ENCODE measurements at regions not wholly inside any gene's neighbourhood (a gene's known extent, or its start where the extent isn't known, plus 50 kb on each side); places are given as distances from the start of the nearest gene placed in this dataset.
A peak's percentile ranks its signal among the peaks of the same experiment; 100 is the strongest.
"Not testable (repeated sequence)": the region's sequence is repeated elsewhere in the genome, so short reads cannot be mapped to it uniquely, and the experiment has no call there.

- DNase-seq: no peak
Observed at GRCh38 chr3:72032441-72033135, 247.6 kb upstream of the PROK2 start.

DNA sequence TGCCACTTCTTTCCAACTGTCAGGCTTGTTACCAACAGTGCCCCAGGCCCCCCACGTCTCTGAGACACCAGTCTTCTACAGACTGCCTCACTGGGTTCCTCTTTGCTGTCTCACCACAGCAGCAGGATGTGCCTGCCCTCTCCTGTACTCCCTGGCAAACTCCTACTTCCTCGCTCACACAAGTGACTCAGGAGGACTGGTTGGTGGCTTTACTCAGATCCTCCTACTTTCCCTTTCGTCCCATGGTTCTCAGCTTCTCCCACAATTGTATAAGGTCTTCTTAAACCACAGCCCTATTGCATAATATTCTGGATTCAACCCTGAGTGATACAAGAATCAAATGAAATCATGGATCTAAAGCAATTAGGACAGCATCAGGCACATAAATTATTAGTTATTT is 246.6 kb upstream of the PROK2 start:
- peak; percentile 66 for DNase-seq

DNA sequence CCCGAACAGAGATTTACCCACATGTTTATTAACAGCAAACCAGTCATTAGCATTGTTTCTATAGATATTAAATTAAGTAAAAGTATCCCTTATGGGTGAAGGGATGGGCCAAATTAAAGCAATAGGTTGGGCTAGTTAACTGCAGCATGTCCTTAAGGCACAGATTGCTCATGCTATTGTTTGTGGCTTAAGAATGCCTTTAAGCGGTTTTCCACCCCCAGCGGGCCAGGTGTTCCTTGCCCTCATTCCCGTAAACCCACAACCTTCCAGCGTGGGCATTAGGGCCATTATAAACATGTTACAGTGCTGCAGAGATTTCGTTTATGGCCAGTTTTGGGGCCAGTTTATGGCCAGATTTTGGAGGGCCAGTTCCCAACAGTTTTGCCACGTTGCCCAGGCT is 245.3 kb upstream of the PROK2 start:
- not testable (repeated sequence) for DNase-seq

DNA sequence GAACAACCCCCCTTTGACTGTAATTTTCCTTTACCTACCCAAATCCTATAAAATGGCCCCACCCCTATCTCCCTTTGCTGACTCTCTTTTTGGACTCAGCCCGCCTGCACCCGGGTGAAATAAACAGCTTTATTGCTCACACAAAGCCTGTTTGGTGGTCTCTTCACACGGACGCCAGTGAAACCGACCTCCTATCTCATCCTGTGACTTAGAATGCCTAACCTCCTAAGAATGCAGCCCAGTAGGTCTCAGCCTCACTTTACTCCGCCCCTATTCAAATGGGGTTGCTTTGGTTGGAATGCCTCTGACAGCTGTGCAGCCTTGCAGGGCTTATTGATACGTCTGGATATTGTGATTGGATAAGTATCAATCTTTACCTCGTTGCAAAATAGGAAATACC is 243.8 kb upstream of the PROK2 start:
- DNase-seq: not testable (repeated sequence)

DNA sequence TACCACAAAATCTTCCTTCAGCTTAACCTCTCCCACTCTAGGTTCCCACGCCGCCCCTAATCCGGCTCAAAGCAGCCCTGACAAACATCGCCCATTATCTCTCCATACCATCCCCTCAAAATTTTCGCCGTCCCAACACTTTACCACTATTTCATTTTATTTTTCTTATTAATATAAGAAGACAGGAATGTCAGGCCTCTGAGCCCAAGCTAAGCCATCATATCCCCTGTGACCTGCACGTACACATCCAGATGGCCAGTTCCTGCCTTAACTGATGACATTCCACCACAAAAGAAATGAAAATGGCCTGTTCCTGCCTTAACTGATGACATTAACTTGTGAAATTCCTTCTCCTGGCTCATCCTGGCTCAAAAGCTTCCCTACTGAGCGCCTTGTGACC is 243.4 kb upstream of the PROK2 start:
- DNase-seq: not testable (repeated sequence)

DNA sequence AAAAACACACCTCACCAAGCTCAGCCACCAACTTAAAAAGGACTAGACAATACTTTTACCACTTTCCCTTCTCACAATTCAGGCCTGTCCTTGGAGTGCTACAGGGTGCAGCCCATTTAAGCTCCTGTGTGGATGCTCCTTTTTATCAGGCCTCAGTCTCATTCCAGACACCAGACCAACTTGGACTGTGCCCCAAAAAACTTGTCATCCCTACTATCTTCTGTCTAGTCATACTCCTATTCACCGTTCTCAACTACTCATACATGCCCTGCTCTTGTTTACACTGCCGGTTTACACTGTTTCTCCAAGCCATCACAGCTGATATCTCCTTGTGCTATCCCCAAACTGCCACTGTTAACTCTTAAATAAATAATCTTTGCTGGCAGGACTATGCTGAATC is 242.8 kb upstream of the PROK2 start:
- not testable (repeated sequence) for DNase-seq

DNA sequence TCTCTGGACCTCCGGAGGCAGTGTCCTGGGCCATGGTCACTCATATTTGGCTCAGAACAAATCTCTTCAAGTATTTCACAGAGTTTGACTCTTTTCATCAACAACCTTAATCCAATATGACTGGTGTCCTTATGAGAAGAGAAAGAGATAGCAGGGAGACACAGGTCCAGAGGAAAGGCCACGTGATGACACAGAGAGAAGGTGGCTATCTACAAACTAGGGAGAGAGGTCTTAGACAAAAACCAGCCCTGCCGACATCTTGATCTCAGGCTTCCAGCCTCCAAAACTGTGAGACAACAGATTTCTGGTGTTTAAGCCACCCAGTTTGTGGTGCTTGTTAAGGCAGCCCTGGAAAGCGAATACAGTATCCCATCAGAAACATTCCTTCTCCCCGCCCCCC is 237.1 kb upstream of the PROK2 start:
- no peak for DNase-seq

DNA sequence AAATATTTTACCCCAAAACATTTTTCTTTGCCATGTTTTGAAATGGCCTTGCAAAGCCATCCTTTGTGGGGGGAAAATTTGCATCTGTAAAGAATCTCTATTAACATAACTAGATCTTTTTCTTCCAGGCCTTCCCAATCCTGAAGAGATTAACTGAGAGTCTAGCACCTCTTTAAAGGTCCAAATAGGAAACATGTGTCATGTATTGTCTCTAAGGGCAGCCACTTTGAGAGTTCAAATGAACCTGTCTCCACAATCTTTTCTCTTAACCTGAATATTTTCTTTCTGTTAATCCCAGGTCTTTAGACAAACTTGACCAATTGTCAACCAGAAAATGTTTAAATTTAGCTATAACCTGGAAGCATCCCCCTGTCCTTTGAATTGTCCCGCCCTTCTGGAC is 236.6 kb upstream of the PROK2 start:
- no peak for DNase-seq

- no peak for DNase-seq
Observed at GRCh38 chr3:72018343-72018984, 233.5 kb upstream of the PROK2 start.

- DNase-seq: no peak
Observed at GRCh38 chr3:72017935-72018334, 233.0 kb upstream of the PROK2 start.

DNA sequence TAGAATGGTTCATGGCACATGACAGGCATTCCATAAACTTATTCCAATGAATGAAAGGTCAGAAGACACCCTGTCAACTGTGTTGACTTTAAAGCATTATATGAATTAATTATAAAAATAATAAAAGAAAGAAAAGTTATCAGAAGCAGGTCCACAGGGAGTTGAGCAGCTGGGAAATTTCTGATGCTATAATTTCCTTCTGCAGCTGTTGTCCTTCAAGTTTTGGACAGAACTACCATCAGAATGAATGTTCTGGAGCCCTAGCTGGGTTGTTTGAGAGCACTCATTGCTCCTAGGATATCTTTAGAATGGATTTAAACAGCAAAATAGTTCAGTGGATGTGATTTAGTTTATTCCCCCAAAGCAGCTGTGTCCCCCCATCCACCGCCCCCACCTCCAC is 232.4 kb upstream of the PROK2 start:
- DNase-seq: no peak

DNA sequence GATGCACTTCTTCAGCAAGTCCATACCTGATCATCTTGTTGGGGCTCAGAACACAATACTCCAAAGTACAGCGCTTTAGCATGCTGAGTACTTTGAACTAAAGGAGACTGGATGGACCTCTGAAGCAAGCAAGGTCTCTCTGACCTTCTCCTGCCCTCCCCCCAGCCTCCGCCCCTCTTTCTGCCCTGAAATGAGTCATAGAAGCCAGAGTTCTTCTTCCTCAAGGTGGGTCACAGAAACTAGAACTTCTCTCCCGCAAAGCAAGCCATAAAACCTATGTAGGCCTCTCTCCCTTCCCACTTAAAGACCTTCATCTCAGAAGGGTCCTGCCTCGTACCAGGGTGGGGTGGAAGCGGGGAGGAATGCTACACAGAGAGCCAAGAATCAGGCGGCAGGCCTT is 230.5 kb upstream of the PROK2 start:
- no peak for DNase-seq

DNA sequence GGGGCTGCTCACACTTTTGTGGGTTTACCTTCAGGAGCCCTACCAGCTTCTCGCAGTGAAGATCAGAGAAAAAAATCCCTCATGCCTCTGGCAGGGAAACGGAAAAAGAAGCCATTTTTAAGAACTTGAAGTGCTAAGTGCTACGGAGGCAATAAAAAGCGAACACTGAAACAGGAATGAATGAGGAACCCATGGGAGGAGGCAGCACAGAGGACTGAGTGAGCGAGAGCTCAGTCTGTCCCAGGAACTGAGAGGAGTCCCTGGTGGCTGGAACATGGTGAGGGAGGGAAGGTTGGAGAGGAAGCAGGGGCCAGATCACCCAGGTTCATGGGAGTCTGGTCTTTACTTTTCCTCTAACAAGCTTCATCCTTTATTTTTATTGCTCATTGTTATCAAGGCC is 228.1 kb upstream of the PROK2 start:
- no peak for DNase-seq

- no peak for DNase-seq
Observed at GRCh38 chr3:72012363-72012762, 227.4 kb upstream of the PROK2 start.

DNA sequence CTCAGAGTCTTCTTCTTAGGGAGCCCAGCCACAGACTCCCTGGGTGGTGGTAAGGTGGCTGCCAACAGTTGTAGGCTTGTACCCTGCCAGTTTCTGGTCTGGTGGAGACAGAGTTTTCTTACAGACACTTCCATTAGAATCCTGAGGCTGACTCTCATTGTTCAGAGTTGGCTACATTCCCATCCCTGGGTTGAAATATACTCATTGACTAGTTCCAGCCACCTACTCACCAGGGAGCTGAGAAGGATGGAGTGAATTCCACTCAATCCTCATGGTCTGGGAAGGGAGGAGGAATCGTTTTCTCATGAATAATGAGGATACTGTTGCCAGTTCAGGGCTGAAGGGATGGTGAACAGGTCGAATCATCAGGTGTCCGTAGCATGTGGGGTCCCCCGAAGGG is 226.5 kb upstream of the PROK2 start:
- DNase-seq: no peak

- DNase-seq: peak; percentile 46
Observed at GRCh38 chr3:72009851-72010443, 225.0 kb upstream of the PROK2 start.

GRCh38 chr3:72008226-72008996 is 223.5 kb upstream of the PROK2 start:
- DNase-seq: peak; percentile 56

DNA sequence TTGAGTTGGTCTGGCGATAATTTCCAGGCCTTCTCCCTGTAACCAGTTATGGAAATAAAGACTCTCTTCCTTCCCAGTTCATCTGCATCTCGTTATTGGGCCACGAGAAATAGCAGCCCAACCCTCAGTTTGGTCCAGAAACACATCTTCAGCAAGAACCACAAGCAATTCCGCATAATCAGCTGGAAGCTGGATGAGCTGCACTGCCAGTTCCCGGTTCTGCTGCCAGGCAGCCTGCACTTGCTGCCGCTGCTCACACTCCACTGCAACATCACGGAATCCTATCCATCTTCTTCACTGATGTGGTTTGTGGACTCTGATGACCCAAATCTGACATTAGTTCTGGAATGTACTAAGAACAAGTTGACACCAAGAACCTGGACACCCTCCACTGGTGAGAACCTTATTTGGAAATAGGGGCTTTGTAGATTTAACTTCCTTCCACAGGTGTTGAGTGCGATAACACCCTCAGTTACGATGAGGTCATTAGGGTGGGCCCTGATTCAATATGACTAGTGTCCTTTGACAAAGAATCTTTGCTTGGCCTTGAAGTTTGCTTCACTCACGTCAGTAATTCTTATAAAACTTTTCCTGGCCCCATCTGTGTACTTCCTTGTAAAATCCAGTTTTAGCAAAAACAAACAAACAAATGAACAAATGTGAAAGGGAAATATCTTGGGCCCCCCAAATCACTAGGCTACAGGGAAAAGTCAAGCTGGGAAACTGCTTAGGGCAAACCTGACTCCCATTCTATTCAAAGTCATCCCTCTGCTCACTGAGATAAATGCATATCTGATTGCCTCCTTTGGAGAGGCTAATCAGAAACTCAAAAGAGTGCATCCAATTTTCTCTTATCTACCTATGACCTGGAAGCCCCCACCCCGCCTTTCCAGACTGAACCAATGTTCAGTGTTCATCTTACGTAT is 221.9 kb upstream of the PROK2 start:
- no peak for DNase-seq

GRCh38 chr3:72004749-72005292 is 219.9 kb upstream of the PROK2 start:
- DNase-seq: peak; percentile 29

GRCh38 chr3:72003936-72004335 is 219.0 kb upstream of the PROK2 start:
- DNase-seq: no peak

GRCh38 chr3:72001758-72002157 is 216.8 kb upstream of the PROK2 start:
- DNase-seq: no peak

- DNase-seq: no peak
Observed at GRCh38 chr3:71998995-71999673, 214.2 kb upstream of the PROK2 start.
